BJ (cell line): ENCODE measurements at regions not wholly inside any gene's neighbourhood (a gene's known extent, or its start where the extent isn't known, plus 50 kb on each side); places are given as distances from the start of the nearest gene placed in this dataset.

Source experiments
- CTCF ChIA-PET: fragments of 350-600 bp; formaldehyde crosslinking; extraction: SDS; loops from one replicate; lab custom pipeline; 2021; ENCODE audit warnings: antibody characterized with exemption, inconsistent platforms; lab: Yijun Ruan, JAX
- POLR2A ChIA-PET: fragments of 300-600 bp; sonication (Branson Sonifier 250); formaldehyde crosslinking; extraction: SDS; loops from one replicate; lab custom pipeline; 2021; ENCODE audit warnings: antibody characterized with exemption; lab: Charles Lee
- DNase-seq: peaks from one replicate; pipeline ENCODE4 v3.0.0-alpha.2; 2011; ENCODE audit warnings: low read depth
- H3K27me3 ChIP-seq: 2 replicates; pipeline ENCODE4 v1.6.0; 2011; ENCODE audit warnings: low read length; ENCODE audit not compliant: control insufficient read depth, insufficient read depth
- H3K36me3 ChIP-seq: 2 replicates; pipeline ENCODE4 v1.5.1; 2011; ENCODE audit warnings: low read length; ENCODE audit not compliant: control insufficient read depth, insufficient read depth
- H3K4me3 ChIP-seq: 2 replicates; pipeline ENCODE4 v1.5.1; 2011; ENCODE audit warnings: low read depth, mild to moderate bottlenecking, control low read depth, low read length
- TF ChIP-seq, protein P1 (sequence below): IDR thresholded peaks from 2 replicates; pipeline ENCODE4 v1.5.1; 2011; ENCODE audit warnings: low read depth, mild to moderate bottlenecking, control low read depth, inconsistent platforms, low read length, moderate library complexity; ENCODE audit not compliant: insufficient read depth

DNA sequence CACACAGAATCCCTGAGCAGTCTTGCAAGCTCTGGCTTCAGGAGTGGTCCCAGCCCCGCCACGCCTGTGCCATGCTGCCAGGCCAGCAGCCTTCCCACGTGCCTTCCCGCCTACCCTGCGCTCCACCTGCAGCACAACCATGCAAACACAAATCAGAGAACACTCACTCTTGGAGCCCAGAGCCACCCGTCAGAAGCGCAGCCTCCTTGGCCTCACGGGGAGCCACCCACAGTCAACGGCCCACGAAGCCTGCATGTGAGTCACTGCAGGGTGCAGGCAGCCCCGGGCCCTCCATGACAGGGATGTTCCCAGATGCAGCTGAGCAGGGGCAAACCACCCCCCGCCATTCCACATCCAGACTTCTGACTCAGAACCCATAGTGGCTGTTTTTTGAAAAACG, 217.0 kb downstream of the DLL1 start:
- CTCF ChIA-PET, result no interaction called here
- Histone ChIP-seq H3K27me3 (no peaks in the 10 kb centered on the region), H3K36me3 (no peaks in the 10 kb centered on the region), H3K4me3 (no peak overlapping the region)
- DNase-seq, result no peak
- TF ChIP-seq, protein P1, sequence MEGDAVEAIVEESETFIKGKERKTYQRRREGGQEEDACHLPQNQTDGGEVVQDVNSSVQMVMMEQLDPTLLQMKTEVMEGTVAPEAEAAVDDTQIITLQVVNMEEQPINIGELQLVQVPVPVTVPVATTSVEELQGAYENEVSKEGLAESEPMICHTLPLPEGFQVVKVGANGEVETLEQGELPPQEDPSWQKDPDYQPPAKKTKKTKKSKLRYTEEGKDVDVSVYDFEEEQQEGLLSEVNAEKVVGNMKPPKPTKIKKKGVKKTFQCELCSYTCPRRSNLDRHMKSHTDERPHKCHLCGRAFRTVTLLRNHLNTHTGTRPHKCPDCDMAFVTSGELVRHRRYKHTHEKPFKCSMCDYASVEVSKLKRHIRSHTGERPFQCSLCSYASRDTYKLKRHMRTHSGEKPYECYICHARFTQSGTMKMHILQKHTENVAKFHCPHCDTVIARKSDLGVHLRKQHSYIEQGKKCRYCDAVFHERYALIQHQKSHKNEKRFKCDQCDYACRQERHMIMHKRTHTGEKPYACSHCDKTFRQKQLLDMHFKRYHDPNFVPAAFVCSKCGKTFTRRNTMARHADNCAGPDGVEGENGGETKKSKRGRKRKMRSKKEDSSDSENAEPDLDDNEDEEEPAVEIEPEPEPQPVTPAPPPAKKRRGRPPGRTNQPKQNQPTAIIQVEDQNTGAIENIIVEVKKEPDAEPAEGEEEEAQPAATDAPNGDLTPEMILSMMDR, result no peak
- POLR2A ChIA-PET, result no interaction called here

- ChIA-PET POLR2A (no interaction called here), CTCF (no interaction called here)
- H3K4me3 ChIP-seq, result no peak overlapping the region
- H3K27me3 ChIP-seq, result no peaks in the 10 kb centered on the region
- no peak for DNase-seq
- TF ChIP-seq, protein P1, result no peak
- no peaks in the 10 kb centered on the region for H3K36me3 ChIP-seq
Measured at GRCh38 chr6:170072246-170072645, 218.6 kb downstream of the DLL1 start.

DNA sequence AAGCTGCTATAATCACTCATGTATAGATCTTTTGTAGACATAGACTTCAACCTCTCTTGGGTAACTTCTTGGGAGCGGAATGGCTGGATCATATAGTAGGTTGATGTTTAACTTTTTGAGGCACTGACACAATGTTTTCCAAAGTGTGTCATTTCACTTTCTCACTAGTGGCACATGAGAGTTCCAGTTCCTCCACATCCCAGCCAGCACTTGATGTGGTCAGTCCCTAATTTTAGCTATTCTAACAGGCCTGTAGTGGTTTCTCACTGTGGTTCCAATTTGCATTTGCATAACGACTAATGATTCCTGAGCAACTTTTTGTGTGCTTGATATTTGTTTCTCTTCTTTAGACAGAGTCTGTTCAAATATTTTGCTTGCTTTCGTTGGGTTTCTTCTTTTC, 221.3 kb downstream of the DLL1 start:
- CTCF ChIA-PET, result no interaction called here
- POLR2A ChIA-PET, result no interaction called here
- no peaks in the 10 kb centered on the region for H3K27me3 ChIP-seq
- TF ChIP-seq, protein P1, result no peak
- no peak for DNase-seq
- H3K36me3 ChIP-seq, result no peaks in the 10 kb centered on the region
- no peak overlapping the region for H3K4me3 ChIP-seq

DNA sequence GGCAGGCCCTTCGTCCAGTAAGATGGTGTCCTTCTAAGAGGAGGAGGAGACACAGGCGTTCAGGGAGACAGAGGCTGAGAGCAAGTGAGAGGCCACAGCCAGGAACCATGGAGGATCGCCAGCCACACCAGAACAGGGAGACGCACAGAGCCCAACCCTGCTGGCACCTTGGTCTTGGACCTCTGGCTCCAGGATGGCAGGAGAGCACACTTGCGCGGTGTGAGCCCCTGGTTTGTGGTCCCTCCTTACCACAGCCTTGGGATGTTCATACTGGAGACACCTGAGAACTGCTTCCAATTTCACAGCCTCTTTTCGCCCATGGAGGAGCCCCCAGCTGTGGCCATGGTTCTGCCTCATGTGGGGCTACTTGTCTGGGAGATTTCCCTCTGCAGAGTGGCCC, 222.4 kb downstream of the DLL1 start:
- TF ChIP-seq, protein P1, result no peak
- CTCF ChIA-PET, result no interaction called here

GRCh38 chr6:170067923-170068360, 222.9 kb downstream of the DLL1 start:
- CTCF ChIA-PET, result no interaction called here
- TF ChIP-seq, protein P1, result no peak
- Histone ChIP-seq H3K27me3 (no peaks in the 10 kb centered on the region), H3K4me3 (no peak overlapping the region), H3K36me3 (no peaks in the 10 kb centered on the region)
- POLR2A ChIA-PET, result no interaction called here
- DNase-seq, result no peak

More for the DNA sequence above, 222.4 kb downstream of the DLL1 start:
- H3K36me3 ChIP-seq, result no peaks in the 10 kb centered on the region
- POLR2A ChIA-PET, result no interaction called here
- no peaks in the 10 kb centered on the region for H3K27me3 ChIP-seq
- no peak overlapping the region for H3K4me3 ChIP-seq
- no peak for DNase-seq
